ENCODE measurements at regions not wholly inside any gene's neighbourhood (a gene's known extent, or its start where the extent isn't known, plus 50 kb on each side); places are given as distances from the start of the nearest gene placed in this dataset.

GRCh38 chr7:156493942-156494341 is 146.6 kb upstream of the RNF32 start:
- Histone ChIP-seq H3K27ac (no peak overlapping the region), H3K4me3 (ENCODE audit: low read depth, low read length) (no peak overlapping the region), H3K27me3 (replicated peaks) (no peaks in the 10 kb centered on the region), H3K36me3 (replicated peaks) (no peaks in the 10 kb centered on the region)
- DNase-seq = peak; percentile 54
- no peak for TF ChIP-seq CTCF (IDR thresholded peaks at IDR 0.05; ENCODE audit: low read depth, low read length, missing control alignments)
- in situ Hi-C loops (cut with HindIII; ENCODE audit: low pct_ligation_motif_present, low sequenced_read_pairs) = no loop called here

GRCh38 chr7:156492170-156492569 is 148.4 kb upstream of the RNF32 start:
- Histone ChIP-seq H3K27ac (no peak overlapping the region), H3K27me3 (replicated peaks) (no peaks in the 10 kb centered on the region), H3K36me3 (replicated peaks) (no peaks in the 10 kb centered on the region), H3K4me3 (ENCODE audit: low read depth, low read length) (no peak overlapping the region)
- TF ChIP-seq CTCF (IDR thresholded peaks at IDR 0.05; ENCODE audit: low read depth, low read length, missing control alignments) = no peak
- no peak for DNase-seq
- in situ Hi-C loops (cut with HindIII; ENCODE audit: low pct_ligation_motif_present, low sequenced_read_pairs) = no loop called here

- H3K27ac ChIP-seq = no peak overlapping the region
- in situ Hi-C loops (cut with HindIII; ENCODE audit: low pct_ligation_motif_present, low sequenced_read_pairs) = no loop called here
- TF ChIP-seq CTCF (IDR thresholded peaks at IDR 0.05; ENCODE audit: low read depth, low read length, missing control alignments) = no peak
- no peak overlapping the region for H3K4me3 ChIP-seq (ENCODE audit: low read depth, low read length)
- H3K27me3 ChIP-seq (replicated peaks) = no peaks in the 10 kb centered on the region
- DNase-seq = no peak
- no peaks in the 10 kb centered on the region for H3K36me3 ChIP-seq (replicated peaks)
Measured at GRCh38 chr7:156491435-156491834, 149.1 kb upstream of the RNF32 start.

- no peak for DNase-seq
- H3K36me3 ChIP-seq (replicated peaks) = no peaks in the 10 kb centered on the region
- no peak overlapping the region for H3K27ac ChIP-seq
- no peak for TF ChIP-seq CTCF (IDR thresholded peaks at IDR 0.05; ENCODE audit: low read depth, low read length, missing control alignments)
- H3K4me3 ChIP-seq (ENCODE audit: low read depth, low read length) = no peak overlapping the region
- H3K27me3 ChIP-seq (replicated peaks) = no peaks in the 10 kb centered on the region
- in situ Hi-C loops (cut with HindIII; ENCODE audit: low pct_ligation_motif_present, low sequenced_read_pairs) = no loop called here
Measured at GRCh38 chr7:156490021-156490800, 150.4 kb upstream of the RNF32 start.

GRCh38 chr7:156487811-156488533 is 152.6 kb upstream of the RNF32 start:
- in situ Hi-C loops (cut with HindIII; ENCODE audit: low pct_ligation_motif_present, low sequenced_read_pairs) = no loop called here
- no peak overlapping the region for H3K27ac ChIP-seq
- TF ChIP-seq CTCF (IDR thresholded peaks at IDR 0.05; ENCODE audit: low read depth, low read length, missing control alignments) = no peak
- H3K4me3 ChIP-seq (ENCODE audit: low read depth, low read length) = no peak overlapping the region
- no peak for DNase-seq
- no peaks in the 10 kb centered on the region for H3K27me3 ChIP-seq (replicated peaks)
- no peaks in the 10 kb centered on the region for H3K36me3 ChIP-seq (replicated peaks)

Data from brain microvascular endothelial cell (primary cell).